Right lobe of liver (tissue), 4 donors: ENCODE measurements at regions not wholly inside any gene's neighbourhood (a gene's known extent, or its start where the extent isn't known, plus 50 kb on each side); places are given as distances from the start of the nearest gene placed in this dataset.

ENCODE experiments used
- CTCF ChIP-seq, 4 donors: fragments of 200-600 bp in 3 of 4; fragments of 450-650 bp in 1 of 4; IDR thresholded peaks; one replicate each; pipeline versions ENCODE4 v1.5.1 to v1.8.0; 2016 to 2022; ENCODE audit warnings: antibody characterized with exemption in 4 of 4, mild to moderate bottlenecking in 2 of 4
- POLR2A ChIP-seq: fragments of 450-650 bp; IDR thresholded peaks from one replicate; pipeline ENCODE4 v1.6.1; 2017; ENCODE audit warnings: antibody characterized with exemption, mild to moderate bottlenecking
- donor health status: DM: no; HTN: no; CAD: no.
- donor health status: DM: no; HTN: no; CAD: no.
- donor health status: DM: no; HTN: yes; CAD: no.

GRCh38 chr19:32166238-32166637, 179.2 kb upstream of the ZNF507 start:
- TF ChIP-seq CTCF (IDR thresholded peaks at IDR 0.05) (no peak), POLR2A (no peak)
